Activated B cell treated with CpG ODN at 0.5 μM for 24 hours (primary cell): ENCODE measurements at regions not wholly inside any gene's neighbourhood (a gene's known extent, or its start where the extent isn't known, plus 50 kb on each side); places are given as distances from the start of the nearest gene placed in this dataset.

Source experiments
- ATAC-seq: fragments of 200-7000 bp; cut with Tn5 transposase; one replicate; pipeline ENCODE4 v1.10.0; 2021; ENCODE audit warnings: low read depth, mild to moderate bottlenecking, moderate library complexity
- CTCF ChIA-PET: fragments of 350-600 bp; sonication (Branson Sonifier 250); formaldehyde crosslinking; loops from one replicate; lab custom pipeline; 2021; ENCODE audit warnings: antibody characterized with exemption; lab: Charles Lee
- POLR2A ChIA-PET: fragments of 350-600 bp; sonication (Branson Sonifier 250); formaldehyde crosslinking; loops from one replicate; lab custom pipeline; 2021; ENCODE audit warnings: antibody characterized with exemption; lab: Charles Lee
- DNase-seq: peaks from one replicate; pipeline ENCODE4 v3.0.0; 2022
- H3K27ac Mint-ChIP-seq: one replicate; pipeline ENCODE4 v1.8.0; 2020; ENCODE audit warnings: mixed read lengths
- H3K27me3 Mint-ChIP-seq: one replicate; pipeline ENCODE4 v1.8.0; 2021; ENCODE audit warnings: mixed read lengths
- H3K36me3 Mint-ChIP-seq: one replicate; pipeline ENCODE4 v1.8.0; 2021; ENCODE audit warnings: low read depth, mixed read lengths
- H3K4me1 Mint-ChIP-seq: one replicate; pipeline ENCODE4 v1.8.0; 2021; ENCODE audit warnings: mixed read lengths
- H3K4me3 Mint-ChIP-seq: one replicate; pipeline ENCODE4 v1.8.0; 2020; ENCODE audit warnings: mild to moderate bottlenecking, mixed read lengths
- H3K9me3 Mint-ChIP-seq: one replicate; pipeline ENCODE4 v1.8.0; 2020; ENCODE audit warnings: mixed read lengths
- CTCF ChIP-seq: fragments of 200-600 bp; IDR thresholded peaks from one replicate; pipeline ENCODE4 v1.8.0; 2022; ENCODE audit warnings: antibody characterized with exemption, mild to moderate bottlenecking
- intact Hi-C: fragments of 100-400 bp; cut with micrococcal nuclease; formaldehyde crosslinking; loops from one replicate; pipeline ENCODE4 v1.15.1; 2024

- H3K4me1 Mint-ChIP-seq = no peaks in the 10 kb centered on the region
- no peaks in the 10 kb centered on the region for H3K27me3 Mint-ChIP-seq
- ChIA-PET POLR2A (no interaction called here), CTCF (no interaction called here)
- intact Hi-C loops = no loop called here
- ATAC-seq (no peak), DNase-seq (no peak)
- no peaks in the 10 kb centered on the region for H3K36me3 Mint-ChIP-seq
- TF ChIP-seq CTCF = no peak
- no peak overlapping the region for H3K27ac Mint-ChIP-seq
- no peak overlapping the region for H3K4me3 Mint-ChIP-seq
- H3K9me3 Mint-ChIP-seq = peaks cover 17% of the 10 kb centered on the region
Measured at GRCh38 chr3:176395240-176395639, 802.0 kb downstream of the TBL1XR1 start.

- Mint-ChIP-seq H3K4me3 (no peak overlapping the region), H3K36me3 (no peaks in the 10 kb centered on the region), H3K27me3 (no peaks in the 10 kb centered on the region), H3K27ac (no peak overlapping the region), H3K9me3 (peaks cover 2% of the 10 kb centered on the region), H3K4me1 (no peaks in the 10 kb centered on the region)
- CTCF ChIA-PET = no interaction called here
- no peak for TF ChIP-seq CTCF
- POLR2A ChIA-PET = no interaction called here
- DNase-seq = no peak
- no peak for ATAC-seq
- intact Hi-C loops = no loop called here
Measured at GRCh38 chr3:176378789-176379188, 818.5 kb downstream of the TBL1XR1 start.

- Mint-ChIP-seq H3K27ac (no peak overlapping the region), H3K36me3 (no peaks in the 10 kb centered on the region), H3K9me3 (peaks cover 2% of the 10 kb centered on the region), H3K4me1 (no peaks in the 10 kb centered on the region), H3K27me3 (no peaks in the 10 kb centered on the region), H3K4me3 (no peak overlapping the region)
- intact Hi-C loops = no loop called here
- ATAC-seq (no peak), DNase-seq (no peak)
- ChIA-PET CTCF (no interaction called here), POLR2A (no interaction called here)
- TF ChIP-seq CTCF = no peak
Measured at GRCh38 chr3:176376531-176376930, 820.8 kb downstream of the TBL1XR1 start.

DNA sequence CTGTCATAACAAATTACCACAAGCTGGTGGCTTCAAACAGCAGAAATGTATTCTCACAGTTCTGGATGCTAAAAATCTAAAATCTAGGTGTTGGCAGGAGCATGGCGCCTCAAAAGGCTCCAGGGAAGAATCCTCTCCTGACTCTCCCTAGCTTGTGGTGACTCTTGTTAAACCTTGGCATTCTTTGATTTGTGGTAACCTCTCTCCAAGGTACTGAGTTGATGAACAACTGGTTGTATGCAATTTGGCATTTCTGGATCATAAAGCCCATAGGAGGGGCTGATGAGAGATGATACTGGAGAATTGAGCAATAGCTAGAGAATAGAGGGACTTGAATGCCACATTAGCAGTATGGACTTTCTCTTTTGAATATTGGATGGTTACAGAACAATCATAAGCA is 821.8 kb downstream of the TBL1XR1 start:
- POLR2A ChIA-PET = interaction anchor here (0.5 kb wide), 1 partner anchor 929 kb away, joined by 3 read pairs; no protein-coding TSS in a partner anchor
- CTCF ChIA-PET = no interaction called here
- Mint-ChIP-seq H3K27me3 (no peaks in the 10 kb centered on the region), H3K4me1 (no peaks in the 10 kb centered on the region), H3K4me3 (no peak overlapping the region), H3K27ac (no peak overlapping the region), H3K36me3 (no peaks in the 10 kb centered on the region), H3K9me3 (peaks cover 2% of the 10 kb centered on the region)
- intact Hi-C loops = no loop called here
- DNase-seq = no peak
- ATAC-seq = no peak
- TF ChIP-seq CTCF = no peak

- H3K36me3 Mint-ChIP-seq = no peaks in the 10 kb centered on the region
- no peak for DNase-seq
- H3K27ac Mint-ChIP-seq = no peak overlapping the region
- intact Hi-C loops = no loop called here
- ChIA-PET POLR2A (no interaction called here), CTCF (no interaction called here)
- H3K4me3 Mint-ChIP-seq = no peak overlapping the region
- no peak for TF ChIP-seq CTCF
- H3K4me1 Mint-ChIP-seq = no peaks in the 10 kb centered on the region
- H3K9me3 Mint-ChIP-seq = peaks cover 2% of the 10 kb centered on the region
- ATAC-seq = no peak
- H3K27me3 Mint-ChIP-seq = no peaks in the 10 kb centered on the region
Measured at GRCh38 chr3:176362191-176362731, 835.0 kb downstream of the TBL1XR1 start.
